C4-2B (cell line): ENCODE measurements at regions not wholly inside any gene's neighbourhood (a gene's known extent, or its start where the extent isn't known, plus 50 kb on each side); places are given as distances from the start of the nearest gene placed in this dataset.

ENCODE experiments used
- CTCF ChIP-seq: fragments of 450-650 bp; conservative IDR thresholded peaks from 2 replicates; pipeline ENCODE4 v1.5.1; 2017; ENCODE audit warnings: mild to moderate bottlenecking
- ZFX ChIP-seq: fragments of 450-650 bp; IDR thresholded peaks from 2 replicates; pipeline ENCODE4 v1.6.1; 2017

GRCh38 chr5:164824671-164825070 is 1319.3 kb downstream of the MAT2B start:
- TF ChIP-seq CTCF: no peak
- no peak for TF ChIP-seq ZFX
